GM06990 (cell line): ENCODE measurements at regions not wholly inside any gene's neighbourhood (a gene's known extent, or its start where the extent isn't known, plus 50 kb on each side); places are given as distances from the start of the nearest gene placed in this dataset.
"Not testable (repeated sequence)": the region's sequence is repeated elsewhere in the genome, so short reads cannot be mapped to it uniquely, and the experiment has no call there.

ENCODE experiments used
- DNase-seq: peaks from one replicate; pipeline ENCODE4 v3.0.0-alpha.2; 2011; ENCODE audit not compliant: insufficient read length; ENCODE audit errors: extremely low read depth
- H3K27me3 ChIP-seq: replicated peaks from 2 replicates; pipeline ENCODE4 v1.6.0; 2011; ENCODE audit warnings: low read length; ENCODE audit not compliant: control insufficient read depth, insufficient read depth
- H3K36me3 ChIP-seq: 2 replicates; pipeline ENCODE4 v1.5.1; 2011; ENCODE audit warnings: low read length; ENCODE audit not compliant: control insufficient read depth, insufficient read depth
- H3K4me3 ChIP-seq: replicated peaks from 2 replicates; pipeline ENCODE4 v1.5.1; 2011; ENCODE audit warnings: low read depth, mild to moderate bottlenecking, control low read depth, low read length
- TF ChIP-seq, protein P1 (sequence below): IDR thresholded peaks from 2 replicates; pipeline ENCODE4 v1.5.1; 2011; ENCODE audit warnings: low read length, control low read depth, mild to moderate bottlenecking, inconsistent platforms; ENCODE audit not compliant: insufficient read depth, poor library complexity, severe bottlenecking

DNA sequence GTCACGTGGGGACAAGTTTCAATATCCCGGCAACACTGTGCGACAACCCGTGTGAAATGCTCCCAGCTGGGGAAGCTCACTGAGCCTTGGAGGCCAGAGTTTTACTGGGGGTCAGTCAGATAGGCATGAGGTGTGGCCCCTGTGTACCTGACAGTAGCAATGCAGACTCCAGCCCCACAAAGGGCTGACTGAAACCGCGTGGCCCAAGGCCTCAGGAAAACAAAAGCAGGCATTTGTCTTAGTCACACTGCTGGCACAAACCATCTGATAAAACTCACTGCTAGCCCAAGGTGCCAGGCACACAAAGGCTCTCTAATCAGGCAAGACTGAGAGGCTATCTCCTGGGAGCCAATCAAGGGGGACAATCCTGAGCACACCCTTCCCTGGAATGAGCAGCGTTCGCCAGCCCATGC lies 786.6 kb upstream of the RAB6C start:
- H3K27me3 ChIP-seq, result no peaks in the 10 kb centered on the region
- DNase-seq, result no peak
- no peak overlapping the region for H3K4me3 ChIP-seq
- TF ChIP-seq, protein P1, sequence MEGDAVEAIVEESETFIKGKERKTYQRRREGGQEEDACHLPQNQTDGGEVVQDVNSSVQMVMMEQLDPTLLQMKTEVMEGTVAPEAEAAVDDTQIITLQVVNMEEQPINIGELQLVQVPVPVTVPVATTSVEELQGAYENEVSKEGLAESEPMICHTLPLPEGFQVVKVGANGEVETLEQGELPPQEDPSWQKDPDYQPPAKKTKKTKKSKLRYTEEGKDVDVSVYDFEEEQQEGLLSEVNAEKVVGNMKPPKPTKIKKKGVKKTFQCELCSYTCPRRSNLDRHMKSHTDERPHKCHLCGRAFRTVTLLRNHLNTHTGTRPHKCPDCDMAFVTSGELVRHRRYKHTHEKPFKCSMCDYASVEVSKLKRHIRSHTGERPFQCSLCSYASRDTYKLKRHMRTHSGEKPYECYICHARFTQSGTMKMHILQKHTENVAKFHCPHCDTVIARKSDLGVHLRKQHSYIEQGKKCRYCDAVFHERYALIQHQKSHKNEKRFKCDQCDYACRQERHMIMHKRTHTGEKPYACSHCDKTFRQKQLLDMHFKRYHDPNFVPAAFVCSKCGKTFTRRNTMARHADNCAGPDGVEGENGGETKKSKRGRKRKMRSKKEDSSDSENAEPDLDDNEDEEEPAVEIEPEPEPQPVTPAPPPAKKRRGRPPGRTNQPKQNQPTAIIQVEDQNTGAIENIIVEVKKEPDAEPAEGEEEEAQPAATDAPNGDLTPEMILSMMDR, result no peak
- H3K36me3 ChIP-seq, result no peaks in the 10 kb centered on the region

DNA sequence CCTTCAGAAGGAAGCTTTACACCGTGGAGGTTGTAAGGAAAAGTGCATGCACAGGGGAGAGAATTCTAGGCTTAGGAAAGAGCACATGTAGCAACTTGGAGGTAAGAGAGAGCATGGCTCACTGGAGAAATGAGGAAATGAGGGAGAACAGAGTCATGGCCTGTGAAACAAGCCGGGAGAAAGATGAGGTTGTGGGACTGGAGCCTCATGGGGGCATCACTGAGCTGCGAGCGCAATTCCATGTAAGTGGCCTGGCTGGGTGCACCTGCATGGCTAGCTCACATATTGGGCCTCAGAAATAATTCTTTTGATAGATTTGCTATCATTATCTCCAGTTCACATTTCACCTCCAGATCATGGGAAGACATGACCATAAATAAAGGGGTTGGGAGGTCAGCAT lies 785.5 kb upstream of the RAB6C start:
- Histone ChIP-seq H3K4me3 (no peak overlapping the region), H3K36me3 (no peaks in the 10 kb centered on the region), H3K27me3 (no peaks in the 10 kb centered on the region)
- DNase-seq, result no peak
- TF ChIP-seq, protein P1, result no peak

DNA sequence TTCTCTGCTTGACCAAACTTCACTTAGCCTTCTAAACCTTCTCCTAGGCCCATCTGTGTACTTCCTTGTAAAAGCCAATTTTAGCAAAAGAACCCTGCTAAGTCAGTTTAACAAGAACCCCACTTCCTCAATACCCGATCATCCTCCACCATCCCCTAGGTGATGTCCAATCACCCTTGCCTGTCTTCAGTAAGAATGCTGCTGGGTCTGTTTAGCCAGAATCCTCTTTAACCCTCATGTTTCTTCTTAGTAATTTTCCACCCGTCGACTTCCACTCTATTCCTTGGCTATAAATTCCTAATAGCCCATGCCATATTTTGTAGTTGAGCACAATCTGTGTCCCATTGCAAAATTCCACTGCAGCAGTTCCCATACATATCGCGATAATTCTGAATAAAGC lies 780.0 kb upstream of the RAB6C start:
- no peaks in the 10 kb centered on the region for H3K27me3 ChIP-seq
- TF ChIP-seq, protein P1, result no peak
- no peak for DNase-seq
- no peaks in the 10 kb centered on the region for H3K36me3 ChIP-seq
- no peak overlapping the region for H3K4me3 ChIP-seq

DNA sequence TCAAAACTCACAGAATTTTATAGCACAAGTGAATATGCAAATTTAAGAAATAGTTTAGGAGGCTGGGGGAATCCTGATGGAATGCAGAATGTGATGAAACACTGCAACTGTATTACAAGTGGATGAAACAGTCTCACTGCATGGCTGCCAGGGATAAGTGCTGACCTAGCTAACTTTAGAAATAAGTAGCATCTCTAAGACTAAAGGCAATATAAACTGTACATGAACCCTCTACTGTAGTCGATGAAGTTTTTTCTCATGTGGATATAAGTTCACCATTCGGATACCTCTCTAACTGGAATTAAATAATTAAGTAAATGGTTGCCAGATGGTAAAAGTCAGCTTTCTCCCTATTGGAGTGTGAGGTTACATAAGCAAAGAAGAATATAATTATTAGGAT lies 777.8 kb upstream of the RAB6C start:
- no peak for DNase-seq
- Histone ChIP-seq H3K4me3 (no peak overlapping the region), H3K27me3 (no peaks in the 10 kb centered on the region), H3K36me3 (no peaks in the 10 kb centered on the region)
- TF ChIP-seq, protein P1, result no peak

DNA sequence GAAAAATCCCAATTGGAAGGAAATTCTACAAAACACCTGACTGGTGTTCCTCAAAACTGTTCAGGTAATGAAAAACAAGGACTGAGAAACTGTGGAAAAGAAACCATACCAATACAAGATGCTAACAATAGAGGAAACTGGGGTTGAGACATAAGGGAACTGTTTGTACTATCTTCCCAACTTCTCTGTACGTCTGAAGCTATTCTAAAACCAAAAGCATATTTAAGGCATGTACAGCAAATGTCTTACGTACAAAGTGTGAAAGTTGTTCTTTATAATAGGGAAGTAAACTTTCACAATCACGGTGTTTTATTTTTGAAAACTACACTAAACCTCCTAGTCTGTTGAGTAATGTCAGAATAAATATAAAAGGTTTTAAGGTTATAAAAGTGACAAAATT lies 776.1 kb upstream of the RAB6C start:
- DNase-seq, result no peak
- no peaks in the 10 kb centered on the region for H3K27me3 ChIP-seq
- H3K4me3 ChIP-seq, result no peak overlapping the region
- H3K36me3 ChIP-seq, result no peaks in the 10 kb centered on the region
- TF ChIP-seq, protein P1, result no peak

DNA sequence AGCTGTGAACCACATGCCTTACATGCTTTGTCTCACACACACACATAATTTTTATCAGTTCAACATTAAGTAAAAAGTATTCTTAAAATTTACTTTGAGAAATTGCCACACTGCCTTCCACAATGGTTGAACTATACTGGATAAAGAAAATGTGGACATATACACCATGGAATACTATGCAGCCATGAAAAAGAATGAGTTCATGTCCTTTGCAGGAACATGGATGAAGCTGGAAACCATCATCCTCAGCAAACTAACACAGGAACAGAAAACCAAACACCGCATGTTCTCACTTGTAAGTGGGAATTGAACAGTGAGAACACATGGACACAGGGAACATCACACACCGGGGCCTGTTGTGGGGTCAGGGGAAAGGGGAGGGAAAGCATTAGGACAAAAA lies 774.9 kb upstream of the RAB6C start:
- H3K4me3 ChIP-seq, H3K27me3 ChIP-seq, H3K36me3 ChIP-seq, DNase-seq: not testable (repeated sequence)
